HL-60 (cell line): ENCODE measurements at regions not wholly inside any gene's neighbourhood (a gene's known extent, or its start where the extent isn't known, plus 50 kb on each side); places are given as distances from the start of the nearest gene placed in this dataset.

Experiments used
- CTCF ChIP-seq: IDR thresholded peaks from one replicate; pipeline ENCODE4 v1.5.1; 2011; ENCODE audit warnings: low read length, control low read depth, inconsistent platforms; ENCODE audit not compliant: insufficient read depth
- GABPA ChIP-seq: IDR thresholded peaks from 2 replicates; pipeline ENCODE4 v1.6.1; 2012; ENCODE audit warnings: low read depth
- POLR2AphosphoS5 ChIP-seq: IDR thresholded peaks from 2 replicates; pipeline ENCODE4 v1.6.1; 2012; ENCODE audit warnings: low read depth
- SPI1 ChIP-seq: IDR thresholded peaks from 2 replicates; pipeline ENCODE4 v1.6.1; 2012; ENCODE audit warnings: low read depth, mild to moderate bottlenecking, borderline replicate concordance
- TF ChIP-seq, protein P1 (sequence below): IDR thresholded peaks from 2 replicates; pipeline ENCODE4 v1.6.1; 2012; ENCODE audit warnings: low read depth; ENCODE audit not compliant: insufficient replicate concordance

DNA sequence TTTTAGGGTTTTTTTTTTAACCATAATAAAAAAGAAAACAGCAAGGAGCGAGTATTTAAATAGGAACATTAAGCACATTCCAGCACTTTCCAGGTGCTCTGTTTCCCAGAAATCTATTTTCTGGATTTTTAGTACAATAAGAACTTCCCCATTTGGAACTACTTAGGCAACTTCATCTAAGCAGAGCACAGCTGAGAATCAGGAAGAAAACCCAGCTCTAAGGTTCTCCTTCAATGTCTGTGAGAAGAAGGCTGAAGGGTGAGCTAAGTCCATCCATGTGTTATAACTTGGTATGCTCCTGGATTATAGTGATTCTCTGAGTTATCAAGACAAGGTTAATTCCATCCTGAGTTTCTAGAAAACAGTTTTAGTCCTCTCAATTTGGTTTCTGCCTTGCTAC is 181.9 kb downstream of the CYP26A1 start:
- TF ChIP-seq CTCF, result no peak
- no peak for TF ChIP-seq SPI1
- TF ChIP-seq POLR2AphosphoS5, result no peak
- TF ChIP-seq GABPA, result no peak
- TF ChIP-seq, protein P1, sequence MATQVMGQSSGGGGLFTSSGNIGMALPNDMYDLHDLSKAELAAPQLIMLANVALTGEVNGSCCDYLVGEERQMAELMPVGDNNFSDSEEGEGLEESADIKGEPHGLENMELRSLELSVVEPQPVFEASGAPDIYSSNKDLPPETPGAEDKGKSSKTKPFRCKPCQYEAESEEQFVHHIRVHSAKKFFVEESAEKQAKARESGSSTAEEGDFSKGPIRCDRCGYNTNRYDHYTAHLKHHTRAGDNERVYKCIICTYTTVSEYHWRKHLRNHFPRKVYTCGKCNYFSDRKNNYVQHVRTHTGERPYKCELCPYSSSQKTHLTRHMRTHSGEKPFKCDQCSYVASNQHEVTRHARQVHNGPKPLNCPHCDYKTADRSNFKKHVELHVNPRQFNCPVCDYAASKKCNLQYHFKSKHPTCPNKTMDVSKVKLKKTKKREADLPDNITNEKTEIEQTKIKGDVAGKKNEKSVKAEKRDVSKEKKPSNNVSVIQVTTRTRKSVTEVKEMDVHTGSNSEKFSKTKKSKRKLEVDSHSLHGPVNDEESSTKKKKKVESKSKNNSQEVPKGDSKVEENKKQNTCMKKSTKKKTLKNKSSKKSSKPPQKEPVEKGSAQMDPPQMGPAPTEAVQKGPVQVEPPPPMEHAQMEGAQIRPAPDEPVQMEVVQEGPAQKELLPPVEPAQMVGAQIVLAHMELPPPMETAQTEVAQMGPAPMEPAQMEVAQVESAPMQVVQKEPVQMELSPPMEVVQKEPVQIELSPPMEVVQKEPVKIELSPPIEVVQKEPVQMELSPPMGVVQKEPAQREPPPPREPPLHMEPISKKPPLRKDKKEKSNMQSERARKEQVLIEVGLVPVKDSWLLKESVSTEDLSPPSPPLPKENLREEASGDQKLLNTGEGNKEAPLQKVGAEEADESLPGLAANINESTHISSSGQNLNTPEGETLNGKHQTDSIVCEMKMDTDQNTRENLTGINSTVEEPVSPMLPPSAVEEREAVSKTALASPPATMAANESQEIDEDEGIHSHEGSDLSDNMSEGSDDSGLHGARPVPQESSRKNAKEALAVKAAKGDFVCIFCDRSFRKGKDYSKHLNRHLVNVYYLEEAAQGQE, result no peak
